HL-60 (cell line): ENCODE measurements at regions not wholly inside any gene's neighbourhood (a gene's known extent, or its start where the extent isn't known, plus 50 kb on each side); places are given as distances from the start of the nearest gene placed in this dataset.

ENCODE experiments used
- DNase-seq, 2 experiments: peaks; one replicate each; pipeline ENCODE4 v3.0.0-alpha.2; 2010 to 2020; ENCODE audit warnings: low read depth in 1 of 2, low spot score in 1 of 2
- H3K27ac ChIP-seq: fragments of 250-450 bp; sonication (Bioruptor Pico); replicated peaks from 2 replicates; pipeline ENCODE4 v1.5.1; 2020; ENCODE audit warnings: mild to moderate bottlenecking, moderate library complexity
- H3K27me3 ChIP-seq: fragments of 250-450 bp; sonication (Bioruptor Pico); 2 replicates; pipeline ENCODE4 v1.5.1; 2021; ENCODE audit warnings: mild to moderate bottlenecking, moderate library complexity; ENCODE audit not compliant: insufficient read depth, poor library complexity, severe bottlenecking
- H3K4me3 ChIP-seq: replicated peaks from 2 replicates; pipeline ENCODE4 v1.5.1; 2011; ENCODE audit warnings: mild to moderate bottlenecking, control low read depth, low read length; ENCODE audit not compliant: insufficient read depth
- GABPA ChIP-seq: IDR thresholded peaks from 2 replicates; pipeline ENCODE4 v1.6.1; 2012; ENCODE audit warnings: low read depth
- POLR2AphosphoS5 ChIP-seq: IDR thresholded peaks from 2 replicates; pipeline ENCODE4 v1.6.1; 2012; ENCODE audit warnings: low read depth
- SPI1 ChIP-seq: IDR thresholded peaks from 2 replicates; pipeline ENCODE4 v1.6.1; 2012; ENCODE audit warnings: low read depth, mild to moderate bottlenecking, borderline replicate concordance
- TF ChIP-seq, protein P1 (sequence below): IDR thresholded peaks from one replicate; pipeline ENCODE4 v1.5.1; 2011; ENCODE audit warnings: low read length, control low read depth, inconsistent platforms; ENCODE audit not compliant: insufficient read depth
- TF ChIP-seq, protein P2 (sequence below): IDR thresholded peaks from 2 replicates; pipeline ENCODE4 v1.6.1; 2012; ENCODE audit warnings: low read depth; ENCODE audit not compliant: insufficient replicate concordance

DNA sequence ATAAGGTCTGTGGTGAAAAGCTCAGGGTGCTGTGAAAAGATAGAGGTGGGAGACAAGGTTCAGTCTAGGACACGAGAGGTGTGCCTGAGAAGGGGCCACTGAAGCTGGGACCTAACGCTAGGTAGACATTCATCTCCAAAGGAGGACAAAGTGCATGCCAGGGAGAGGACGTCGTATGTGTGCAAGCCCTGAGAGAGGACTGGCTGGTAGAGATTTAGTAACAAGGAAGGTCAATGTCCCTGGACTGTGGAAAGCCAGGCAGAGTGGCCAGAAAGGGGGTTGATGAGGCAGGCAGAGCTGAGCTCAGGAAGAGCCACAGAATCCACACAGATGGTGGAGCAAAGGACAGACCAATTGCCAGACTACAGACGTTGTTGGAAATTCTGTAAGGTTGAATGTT is 817.6 kb downstream of the CCSER2 start:
- TF ChIP-seq, protein P1, sequence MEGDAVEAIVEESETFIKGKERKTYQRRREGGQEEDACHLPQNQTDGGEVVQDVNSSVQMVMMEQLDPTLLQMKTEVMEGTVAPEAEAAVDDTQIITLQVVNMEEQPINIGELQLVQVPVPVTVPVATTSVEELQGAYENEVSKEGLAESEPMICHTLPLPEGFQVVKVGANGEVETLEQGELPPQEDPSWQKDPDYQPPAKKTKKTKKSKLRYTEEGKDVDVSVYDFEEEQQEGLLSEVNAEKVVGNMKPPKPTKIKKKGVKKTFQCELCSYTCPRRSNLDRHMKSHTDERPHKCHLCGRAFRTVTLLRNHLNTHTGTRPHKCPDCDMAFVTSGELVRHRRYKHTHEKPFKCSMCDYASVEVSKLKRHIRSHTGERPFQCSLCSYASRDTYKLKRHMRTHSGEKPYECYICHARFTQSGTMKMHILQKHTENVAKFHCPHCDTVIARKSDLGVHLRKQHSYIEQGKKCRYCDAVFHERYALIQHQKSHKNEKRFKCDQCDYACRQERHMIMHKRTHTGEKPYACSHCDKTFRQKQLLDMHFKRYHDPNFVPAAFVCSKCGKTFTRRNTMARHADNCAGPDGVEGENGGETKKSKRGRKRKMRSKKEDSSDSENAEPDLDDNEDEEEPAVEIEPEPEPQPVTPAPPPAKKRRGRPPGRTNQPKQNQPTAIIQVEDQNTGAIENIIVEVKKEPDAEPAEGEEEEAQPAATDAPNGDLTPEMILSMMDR, result no peak
- TF ChIP-seq, protein P2, sequence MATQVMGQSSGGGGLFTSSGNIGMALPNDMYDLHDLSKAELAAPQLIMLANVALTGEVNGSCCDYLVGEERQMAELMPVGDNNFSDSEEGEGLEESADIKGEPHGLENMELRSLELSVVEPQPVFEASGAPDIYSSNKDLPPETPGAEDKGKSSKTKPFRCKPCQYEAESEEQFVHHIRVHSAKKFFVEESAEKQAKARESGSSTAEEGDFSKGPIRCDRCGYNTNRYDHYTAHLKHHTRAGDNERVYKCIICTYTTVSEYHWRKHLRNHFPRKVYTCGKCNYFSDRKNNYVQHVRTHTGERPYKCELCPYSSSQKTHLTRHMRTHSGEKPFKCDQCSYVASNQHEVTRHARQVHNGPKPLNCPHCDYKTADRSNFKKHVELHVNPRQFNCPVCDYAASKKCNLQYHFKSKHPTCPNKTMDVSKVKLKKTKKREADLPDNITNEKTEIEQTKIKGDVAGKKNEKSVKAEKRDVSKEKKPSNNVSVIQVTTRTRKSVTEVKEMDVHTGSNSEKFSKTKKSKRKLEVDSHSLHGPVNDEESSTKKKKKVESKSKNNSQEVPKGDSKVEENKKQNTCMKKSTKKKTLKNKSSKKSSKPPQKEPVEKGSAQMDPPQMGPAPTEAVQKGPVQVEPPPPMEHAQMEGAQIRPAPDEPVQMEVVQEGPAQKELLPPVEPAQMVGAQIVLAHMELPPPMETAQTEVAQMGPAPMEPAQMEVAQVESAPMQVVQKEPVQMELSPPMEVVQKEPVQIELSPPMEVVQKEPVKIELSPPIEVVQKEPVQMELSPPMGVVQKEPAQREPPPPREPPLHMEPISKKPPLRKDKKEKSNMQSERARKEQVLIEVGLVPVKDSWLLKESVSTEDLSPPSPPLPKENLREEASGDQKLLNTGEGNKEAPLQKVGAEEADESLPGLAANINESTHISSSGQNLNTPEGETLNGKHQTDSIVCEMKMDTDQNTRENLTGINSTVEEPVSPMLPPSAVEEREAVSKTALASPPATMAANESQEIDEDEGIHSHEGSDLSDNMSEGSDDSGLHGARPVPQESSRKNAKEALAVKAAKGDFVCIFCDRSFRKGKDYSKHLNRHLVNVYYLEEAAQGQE, result no peak
- TF ChIP-seq GABPA (no peak), SPI1 (no peak), POLR2AphosphoS5 (no peak)
- DNase-seq, result no peak
- Histone ChIP-seq H3K27ac (no peak overlapping the region), H3K4me3 (no peak overlapping the region), H3K27me3 (no peaks in the 10 kb centered on the region)

DNA sequence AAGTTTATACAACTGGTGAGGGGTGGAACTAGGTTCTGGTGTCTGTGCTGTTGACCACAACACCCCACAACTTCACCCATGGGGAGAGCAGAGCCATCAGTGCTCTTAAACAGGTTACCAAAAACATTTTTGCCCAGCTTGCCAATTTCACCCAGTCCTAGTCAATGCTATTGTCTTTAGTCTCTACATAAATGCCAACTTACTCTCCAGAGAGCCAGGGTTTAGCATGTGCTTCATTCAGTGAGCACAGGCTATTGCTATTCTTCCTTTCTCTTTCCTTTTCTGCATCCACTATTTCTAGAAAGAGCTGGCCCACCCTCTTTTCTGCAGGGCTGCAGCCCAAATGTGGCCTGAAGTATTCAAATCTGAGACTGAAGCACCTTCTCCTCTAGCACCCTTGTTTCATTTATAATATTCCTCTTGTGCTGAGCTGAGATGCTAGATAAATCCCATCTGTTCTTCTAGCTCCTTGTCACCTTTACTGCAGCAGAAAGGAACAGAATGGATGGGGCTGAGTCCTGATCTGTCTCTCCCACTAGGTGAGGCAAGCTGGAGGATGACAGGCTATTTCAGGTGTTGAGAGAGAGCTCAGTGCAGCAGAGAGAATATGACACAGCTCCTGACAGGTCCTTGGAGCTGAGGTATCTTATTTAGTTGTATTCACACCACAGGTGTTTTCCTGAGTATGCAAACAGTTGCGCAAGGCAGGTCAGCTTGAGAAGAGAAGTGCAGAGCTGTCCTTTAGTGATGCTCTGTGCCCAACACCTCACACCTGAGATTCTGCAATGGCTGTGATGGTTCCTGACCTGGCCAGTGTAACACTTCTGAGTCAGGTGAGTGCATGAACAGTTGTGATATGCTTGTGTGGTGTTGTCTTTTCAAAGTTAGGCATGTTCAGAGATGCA is 819.2 kb downstream of the CCSER2 start:
- no peak for DNase-seq
- TF ChIP-seq SPI1 (no peak), POLR2AphosphoS5 (no peak), GABPA (no peak)
- TF ChIP-seq, protein P1, result no peak
- TF ChIP-seq, protein P2, result no peak
- Histone ChIP-seq H3K27ac (no peak overlapping the region), H3K27me3 (no peaks in the 10 kb centered on the region), H3K4me3 (no peak overlapping the region)

DNA sequence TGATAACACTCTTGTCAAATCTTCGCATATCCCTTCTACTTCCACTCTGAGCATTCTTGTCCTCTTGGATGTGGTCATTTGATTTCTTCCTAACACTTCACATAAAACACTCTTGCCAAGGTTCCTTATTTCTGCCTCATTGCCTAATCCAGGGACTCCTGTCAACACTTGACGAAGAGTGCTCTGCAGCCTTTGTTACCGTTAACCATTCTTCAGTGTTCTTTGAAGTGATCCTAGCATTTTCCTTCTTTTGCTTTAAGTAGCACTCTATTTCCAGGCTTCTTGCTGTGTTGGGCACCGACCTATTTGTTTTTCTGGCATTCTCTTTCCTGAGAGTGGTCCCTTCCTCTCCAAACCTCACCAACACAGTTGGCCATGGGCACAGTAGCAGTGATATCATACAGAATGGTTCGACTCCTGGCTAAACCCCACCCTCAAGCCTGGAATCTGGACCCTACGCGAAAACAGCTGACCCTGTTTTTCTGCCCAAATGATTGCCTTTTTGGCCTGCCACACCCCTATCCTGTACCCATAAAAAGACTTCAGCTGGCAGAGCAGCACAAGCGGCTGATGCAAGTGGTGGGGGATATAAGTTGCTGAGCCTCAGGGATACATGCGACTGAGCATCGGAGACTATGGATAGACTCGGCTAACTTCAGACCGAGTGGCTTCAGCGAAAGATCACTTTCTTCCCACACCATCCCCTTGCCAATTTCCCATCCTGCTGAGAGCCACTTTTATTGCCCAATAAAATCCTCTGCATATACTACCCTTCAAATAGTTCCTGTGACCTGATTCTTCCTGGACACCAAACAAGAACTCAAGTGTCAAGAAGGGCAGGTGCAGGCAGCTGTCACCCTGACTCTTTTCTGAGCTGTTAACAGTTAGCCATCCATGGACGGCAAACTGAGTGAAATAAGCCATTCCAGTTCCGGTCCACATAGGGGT is 820.6 kb downstream of the CCSER2 start:
- DNase-seq, result no peak
- no peak overlapping the region for H3K4me3 ChIP-seq
- TF ChIP-seq, protein P1, result no peak
- TF ChIP-seq, protein P2, result no peak
- TF ChIP-seq SPI1 (no peak), POLR2AphosphoS5 (no peak), GABPA (no peak)
- no peaks in the 10 kb centered on the region for H3K27me3 ChIP-seq
- no peak overlapping the region for H3K27ac ChIP-seq
